Loucy (cell line): ENCODE measurements at regions not wholly inside any gene's neighbourhood (a gene's known extent, or its start where the extent isn't known, plus 50 kb on each side); places are given as distances from the start of the nearest gene placed in this dataset.

Experiments used
- H2AFZ ChIP-seq: fragments of 200-600 bp; sonication (generic); 2 replicates; pipeline ENCODE4 v1.6.0; 2016; ENCODE audit warnings: antibody characterized with exemption, mild to moderate bottlenecking, low read length, moderate library complexity
- H3F3A ChIP-seq: fragments of 200-600 bp; 2 replicates; pipeline ENCODE4 v1.6.0; 2016; ENCODE audit warnings: antibody characterized with exemption, low read depth, mild to moderate bottlenecking
- H3K27me3 ChIP-seq: fragments of 200-600 bp; sonication (generic); 2 replicates; pipeline ENCODE4 v1.6.1; 2014; ENCODE audit warnings: low read length, mild to moderate bottlenecking; ENCODE audit not compliant: insufficient read depth, poor library complexity, severe bottlenecking
- H3K36me3 ChIP-seq: fragments of 200-600 bp; sonication (generic); 2 replicates; pipeline ENCODE4 v1.6.1; 2016; ENCODE audit warnings: low read length; ENCODE audit not compliant: insufficient read depth
- H3K4me1 ChIP-seq: fragments of 200-600 bp; sonication (generic); 2 replicates; pipeline ENCODE4 v1.5.1; 2014; ENCODE audit warnings: low read length, mild to moderate bottlenecking; ENCODE audit not compliant: insufficient read depth, poor library complexity, severe bottlenecking
- H3K4me2 ChIP-seq: fragments of 200-600 bp; sonication (generic); 2 replicates; pipeline ENCODE4 v1.6.0; 2014; ENCODE audit warnings: antibody characterized with exemption, low read length, low read depth, mild to moderate bottlenecking; ENCODE audit not compliant: poor library complexity, severe bottlenecking
- H3K4me3 ChIP-seq: fragments of 200-600 bp; sonication (generic); 2 replicates; pipeline ENCODE4 v1.5.1; 2014; ENCODE audit warnings: low read length, mild to moderate bottlenecking, mixed read lengths; ENCODE audit not compliant: poor library complexity, severe bottlenecking
- H3K79me2 ChIP-seq: fragments of 200-600 bp; sonication (generic); 2 replicates; pipeline ENCODE4 v1.6.1; 2014; ENCODE audit warnings: low read length; ENCODE audit not compliant: insufficient read depth
- H3K9ac ChIP-seq: fragments of 200-600 bp; sonication (generic); 2 replicates; pipeline ENCODE4 v1.6.0; 2014; ENCODE audit warnings: mild to moderate bottlenecking, low read depth, low read length, moderate library complexity; ENCODE audit not compliant: poor library complexity, severe bottlenecking
- H3K9me2 ChIP-seq: fragments of 200-600 bp; sonication (generic); replicated peaks from 2 replicates; pipeline ENCODE4 v1.6.1; 2016; ENCODE audit warnings: low read depth, low read length, mixed read lengths
- H3K9me3 ChIP-seq: fragments of 200-600 bp; sonication (generic); 2 replicates; pipeline ENCODE4 v1.6.1; 2014; ENCODE audit warnings: mild to moderate bottlenecking, antibody characterized with exemption, low read length, low read depth; ENCODE audit not compliant: insufficient read depth
- H4K20me1 ChIP-seq: fragments of 200-600 bp; sonication (generic); 2 replicates; pipeline ENCODE4 v1.6.0; 2014; ENCODE audit warnings: antibody characterized with exemption, low read length, mild to moderate bottlenecking; ENCODE audit not compliant: insufficient read depth, poor library complexity, severe bottlenecking
- EZH2phosphoT487 ChIP-seq: fragments of 200-600 bp; IDR thresholded peaks from 2 replicates; pipeline ENCODE4 v1.6.1; 2018; ENCODE audit warnings: antibody characterized with exemption, mild to moderate bottlenecking, moderate library complexity, borderline replicate concordance
- TF ChIP-seq, protein P1 (sequence below): fragments of 200-600 bp; sonication (generic); conservative IDR thresholded peaks from 2 replicates; pipeline ENCODE4 v1.5.1; 2014; ENCODE audit warnings: mild to moderate bottlenecking, antibody characterized with exemption, low read length

DNA sequence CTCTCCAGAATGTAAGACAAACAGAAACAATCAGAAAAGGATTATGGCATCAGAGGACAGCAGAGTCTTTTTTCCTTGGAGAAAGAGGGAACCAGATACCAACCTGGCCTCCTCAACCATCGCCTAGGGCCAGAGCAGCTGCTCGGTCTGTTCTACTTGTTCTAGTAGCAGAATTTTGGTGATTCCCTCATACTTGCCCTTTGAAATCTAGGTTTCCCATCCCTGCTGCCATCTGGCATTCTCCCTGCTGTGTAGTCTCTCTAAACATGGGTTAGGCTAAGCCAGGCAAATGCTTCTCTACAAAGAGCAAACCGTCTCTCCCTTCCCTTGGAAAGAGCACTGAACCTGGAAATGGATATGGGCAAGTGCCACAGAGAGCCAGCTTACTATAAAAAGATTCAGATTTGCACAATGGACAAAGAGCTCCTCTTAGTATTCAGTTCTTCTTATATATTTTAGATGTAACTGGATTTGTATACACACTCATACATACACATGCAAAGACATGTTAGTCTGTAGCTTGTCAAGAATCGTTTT lies 208.6 kb upstream of the ST6GAL2 start:
- Histone ChIP-seq H4K20me1 (no peaks in the 10 kb centered on the region), H3K9ac (no peak overlapping the region), H3K79me2 (no peaks in the 10 kb centered on the region), H3K4me2 (no peak overlapping the region), H3K9me3 (no peaks in the 10 kb centered on the region), H2AFZ (no peak overlapping the region), H3K9me2 (no peaks in the 10 kb centered on the region), H3K4me1 (no peaks in the 10 kb centered on the region), H3K4me3 (no peak overlapping the region), H3K36me3 (no peaks in the 10 kb centered on the region), H3F3A (no peaks in the 10 kb centered on the region), H3K27me3 (no peaks in the 10 kb centered on the region)
- TF ChIP-seq, protein P1, sequence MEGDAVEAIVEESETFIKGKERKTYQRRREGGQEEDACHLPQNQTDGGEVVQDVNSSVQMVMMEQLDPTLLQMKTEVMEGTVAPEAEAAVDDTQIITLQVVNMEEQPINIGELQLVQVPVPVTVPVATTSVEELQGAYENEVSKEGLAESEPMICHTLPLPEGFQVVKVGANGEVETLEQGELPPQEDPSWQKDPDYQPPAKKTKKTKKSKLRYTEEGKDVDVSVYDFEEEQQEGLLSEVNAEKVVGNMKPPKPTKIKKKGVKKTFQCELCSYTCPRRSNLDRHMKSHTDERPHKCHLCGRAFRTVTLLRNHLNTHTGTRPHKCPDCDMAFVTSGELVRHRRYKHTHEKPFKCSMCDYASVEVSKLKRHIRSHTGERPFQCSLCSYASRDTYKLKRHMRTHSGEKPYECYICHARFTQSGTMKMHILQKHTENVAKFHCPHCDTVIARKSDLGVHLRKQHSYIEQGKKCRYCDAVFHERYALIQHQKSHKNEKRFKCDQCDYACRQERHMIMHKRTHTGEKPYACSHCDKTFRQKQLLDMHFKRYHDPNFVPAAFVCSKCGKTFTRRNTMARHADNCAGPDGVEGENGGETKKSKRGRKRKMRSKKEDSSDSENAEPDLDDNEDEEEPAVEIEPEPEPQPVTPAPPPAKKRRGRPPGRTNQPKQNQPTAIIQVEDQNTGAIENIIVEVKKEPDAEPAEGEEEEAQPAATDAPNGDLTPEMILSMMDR, result no peak
- no peak for TF ChIP-seq EZH2phosphoT487

- H3K4me2 ChIP-seq, result no peak overlapping the region
- TF ChIP-seq, protein P1, result no peak
- no peak for TF ChIP-seq EZH2phosphoT487
- H3K4me3 ChIP-seq, result no peak overlapping the region
- no peaks in the 10 kb centered on the region for H3K27me3 ChIP-seq
- H2AFZ ChIP-seq, result no peak overlapping the region
- no peak overlapping the region for H3K9ac ChIP-seq
- no peaks in the 10 kb centered on the region for H3K9me3 ChIP-seq
- no peaks in the 10 kb centered on the region for H3K79me2 ChIP-seq
- H3K36me3 ChIP-seq, result no peaks in the 10 kb centered on the region
- H3K4me1 ChIP-seq, result no peaks in the 10 kb centered on the region
- H3K9me2 ChIP-seq, result no peaks in the 10 kb centered on the region; the same call in 1 of the 2 replicates
- no peaks in the 10 kb centered on the region for H4K20me1 ChIP-seq
- H3F3A ChIP-seq, result no peaks in the 10 kb centered on the region
Measured at GRCh38 chr2:107102176-107102575, 216.2 kb upstream of the ST6GAL2 start.

GRCh38 chr2:107107351-107107750 lies 221.4 kb upstream of the ST6GAL2 start:
- H3K9me3 ChIP-seq, result no peaks in the 10 kb centered on the region
- H3K9ac ChIP-seq, result no peak overlapping the region
- H3K27me3 ChIP-seq, result no peaks in the 10 kb centered on the region
- no peaks in the 10 kb centered on the region for H3K4me1 ChIP-seq
- no peak overlapping the region for H3K4me3 ChIP-seq
- no peaks in the 10 kb centered on the region for H4K20me1 ChIP-seq
- H3K4me2 ChIP-seq, result no peak overlapping the region
- no peak overlapping the region for H2AFZ ChIP-seq
- H3F3A ChIP-seq, result no peaks in the 10 kb centered on the region
- no peaks in the 10 kb centered on the region; the same call in 1 of the 2 replicates for H3K9me2 ChIP-seq
- no peaks in the 10 kb centered on the region for H3K79me2 ChIP-seq
- TF ChIP-seq, protein P1, result no peak
- no peak for TF ChIP-seq EZH2phosphoT487
- H3K36me3 ChIP-seq, result no peaks in the 10 kb centered on the region
